ENCODE measurements at regions not wholly inside any gene's neighbourhood (a gene's known extent, or its start where the extent isn't known, plus 50 kb on each side); places are given as distances from the start of the nearest gene placed in this dataset.

GRCh38 chr5:98714710-98715288, 58.7 kb upstream of the RGMB start:
- Histone ChIP-seq H3K4ac (replicated peaks; ENCODE audit: insufficient read length, low read depth, low read length) (no peak overlapping the region), H3K14ac (ENCODE audit: insufficient read length) (no peak overlapping the region), H3K23me2 (ENCODE audit: low read depth, low read length) (no peaks in the 10 kb centered on the region), H2BK20ac (ENCODE audit: low read length) (no peak overlapping the region), H2BK15ac (ENCODE audit: low read length) (no peak overlapping the region), H3K79me2 (ENCODE audit: control insufficient read depth in 1 of 2, insufficient read depth in 2 of 2, low read length in 2 of 2) (no peaks in the 10 kb centered on the region), H3K27ac (ENCODE audit: low read depth, low read length) (no peak overlapping the region), H3K18ac (ENCODE audit: extremely low read depth, low read length) (no peak overlapping the region), H3K9ac (replicated peaks in 1 of 4; ENCODE audit: extremely low read depth in 1 of 4, low read depth in 3 of 4, low read length in 3 of 4) (no peak overlapping the region), H3K36me3 (ENCODE audit: control insufficient read depth in 2 of 4, insufficient read depth in 4 of 4, low read length in 3 of 4) (no peaks in the 10 kb centered on the region), H3K9me3 (ENCODE audit: insufficient read depth in 2 of 2, low read depth in 1 of 2, low read length in 1 of 2) (no peaks in the 10 kb centered on the region), H2BK120ac (replicated peaks; ENCODE audit: low read depth, low read length) (no peak overlapping the region), H4K91ac (replicated peaks; ENCODE audit: insufficient read length, low read length) (no peak overlapping the region), H3K27me3 (replicated peaks in 1 of 4; ENCODE audit: control insufficient read depth in 3 of 4, extremely low read depth in 1 of 4, insufficient read depth in 3 of 4, low read length in 3 of 4) (no peaks in the 10 kb centered on the region), H3K23ac (ENCODE audit: insufficient read length) (no peak overlapping the region), H2BK12ac (ENCODE audit: low read depth, low read length) (no peak overlapping the region), H3K56ac (replicated peaks; ENCODE audit: insufficient read length, low read depth, low read length) (no peak overlapping the region), H4K5ac (ENCODE audit: insufficient read length, low read depth, low read length) (no peak overlapping the region), H3K4me2 (ENCODE audit: insufficient read depth in 1 of 2, low read depth in 2 of 2, low read length in 2 of 2) (no peak overlapping the region), H2AK5ac (ENCODE audit: low read depth, low read length) (no peak overlapping the region), H2AFZ (ENCODE audit: low read length) (no peak overlapping the region), H3K4me3 (ENCODE audit: extremely low read depth in 1 of 4, insufficient read depth in 2 of 4, low read depth in 3 of 4, low read length in 4 of 4) (no peak overlapping the region), H3K79me1 (ENCODE audit: low read depth, low read length) (no peaks in the 10 kb centered on the region), H4K8ac (ENCODE audit: extremely low read depth, insufficient read depth, low read length) (no peak overlapping the region), H3K4me1 (replicated peaks in 1 of 4; ENCODE audit: control insufficient read depth in 3 of 4, insufficient read depth in 4 of 4, low read length in 3 of 4) (no peaks in the 10 kb centered on the region), H4K20me1 (replicated peaks in 1 of 2; ENCODE audit: control insufficient read depth in 1 of 2, insufficient read depth in 2 of 2, low read length in 2 of 2) (no peaks in the 10 kb centered on the region), H2BK5ac (ENCODE audit: low read depth, low read length) (no peak overlapping the region)
- no peak for DNase-seq (ENCODE audit: low read depth in 1 of 2, low spot score in 2 of 2)
- POLR2A ChIA-PET (ENCODE audit: partially characterized antibody), result no interaction called here
- TF ChIP-seq RNF2 (IDR thresholded peaks at IDR 0.05; ENCODE audit: borderline replicate concordance, low read depth, low read length, missing control alignments, poor library complexity, severe bottlenecking), result no peak
- TF ChIP-seq RFX5 (IDR thresholded peaks at IDR 0.05; ENCODE audit: borderline replicate concordance, low read depth, low read length), result no peak
- no peak for TF ChIP-seq ZNF274 (IDR thresholded peaks at IDR 0.05; ENCODE audit: borderline replicate concordance, extremely low read depth, low read length)
- TF ChIP-seq TBP (IDR thresholded peaks at IDR 0.05; ENCODE audit: low read depth, low read length), result no peak
- CTCF ChIA-PET (ENCODE audit: partially characterized antibody), result interaction anchor here (0.5 to 0.7 kb wide), 2 partner anchors 19 to 389 kb away, joined by 3 read pairs; no protein-coding TSS in a partner anchor
- WGBS, 2 experiments (ENCODE audit: extremely low coverage in 1 of 2, insufficient coverage in 1 of 2, insufficient read length in 1 of 2, insufficient replicate concordance in 2 of 2, low coverage in 1 of 2, low lambda C conversion rate in 2 of 2, missing lambda C conversion rate in 1 of 2), result 87% methylated on average over 2 of the region's 3 CpGs; no CpG with 5 or more reads in 1 of the 2 experiments
- FAIRE-seq, result no peak

Data from H1 (cell line).